HepG2 (cell line): ENCODE measurements at regions not wholly inside any gene's neighbourhood (a gene's known extent, or its start where the extent isn't known, plus 50 kb on each side); places are given as distances from the start of the nearest gene placed in this dataset.

Source experiments
- BRD4 ChIP-seq: sonication (generic); formaldehyde crosslinking; IDR thresholded peaks from 2 replicates; pipeline ENCODE4 v1.4.0; 2020; ENCODE audit warnings: missing genetic modification reagents
- CTCF ChIP-seq: sonication (generic); formaldehyde crosslinking; IDR thresholded peaks from 2 replicates; pipeline ENCODE4 v1.5.0; 2020; ENCODE audit warnings: mild to moderate bottlenecking, missing genetic modification reagents, moderate library complexity
- JDP2 ChIP-seq: sonication (generic); formaldehyde crosslinking; IDR thresholded peaks from 2 replicates; pipeline ENCODE4 v1.8.1; 2022; ENCODE audit warnings: missing genetic modification reagents, borderline replicate concordance
- NFIC ChIP-seq: IDR thresholded peaks from 2 replicates; pipeline ENCODE4 v1.6.1; 2012; ENCODE audit warnings: mild to moderate bottlenecking, low read length, inconsistent platforms
- RBAK ChIP-seq: sonication (generic); formaldehyde crosslinking; IDR thresholded peaks from 2 replicates; pipeline ENCODE4 v1.5.1; 2020; ENCODE audit warnings: mild to moderate bottlenecking, missing genetic modification reagents
- SYNCRIP ChIP-seq: fragments of 200-400 bp; formaldehyde crosslinking; IDR thresholded peaks from 2 replicates; pipeline ENCODE4 v1.6.1; 2018; ENCODE audit warnings: mild to moderate bottlenecking, low read depth, low read length; ENCODE audit not compliant: insufficient read depth
- TARDBP ChIP-seq: sonication (generic); formaldehyde crosslinking; IDR thresholded peaks from 2 replicates; pipeline ENCODE4 v1.8.0; 2022; ENCODE audit warnings: mild to moderate bottlenecking, missing genetic modification reagents
- ZFP41 ChIP-seq: sonication (generic); formaldehyde crosslinking; IDR thresholded peaks from 2 replicates; pipeline ENCODE4 v1.4.0; 2020; ENCODE audit warnings: mild to moderate bottlenecking, missing genetic modification reagents, borderline replicate concordance
- ZNF407 ChIP-seq: sonication (generic); formaldehyde crosslinking; IDR thresholded peaks from one replicate; pipeline ENCODE4 v1.5.1; 2020; ENCODE audit warnings: mild to moderate bottlenecking, missing genetic modification reagents; ENCODE audit errors: not compliant biosample characterization

GRCh38 chr3:76684946-76685345 lies 355.0 kb upstream of the ROBO2 start:
- TF ChIP-seq ZFP41 (CRISPR knock-in tag) = no peak
- no peak for TF ChIP-seq SYNCRIP
- no peak for TF ChIP-seq ZNF407
- TF ChIP-seq CTCF (CRISPR knock-in tag) = no peak
- no peak for TF ChIP-seq TARDBP
- TF ChIP-seq BRD4 (CRISPR knock-in tag) = no peak
- TF ChIP-seq RBAK = no peak
- TF ChIP-seq NFIC = no peak
- no peak for TF ChIP-seq JDP2 (CRISPR knock-in tag)
